SK-N-SH treated with all-trans-retinoic acid at 6 μM for 48 hours (cell line): ENCODE measurements at regions not wholly inside any gene's neighbourhood (a gene's known extent, or its start where the extent isn't known, plus 50 kb on each side); places are given as distances from the start of the nearest gene placed in this dataset.

Source experiments
- ATAC-seq: fragments of 200-7000 bp; cut with Tn5 transposase; 3 replicates; pipeline ENCODE4 v1.9.1; 2020; ENCODE audit warnings: mild to moderate bottlenecking, moderate library complexity
- ARNTL ChIP-seq: fragments of 450-650 bp; formaldehyde crosslinking; IDR thresholded peaks from 2 replicates; pipeline ENCODE4 v1.5.0; 2020; ENCODE audit warnings: low read depth, mild to moderate bottlenecking, moderate library complexity, borderline replicate concordance
- BACH2 ChIP-seq: fragments of 250-450 bp; sonication (Bioruptor Pico); IDR thresholded peaks from 2 replicates; pipeline ENCODE4 v1.9.0; 2021; ENCODE audit warnings: mild to moderate bottlenecking, borderline replicate concordance
- CREB5 ChIP-seq: fragments of 250-450 bp; sonication (Bioruptor Pico); IDR thresholded peaks from 2 replicates; pipeline ENCODE4 v1.5.1; 2020; ENCODE audit warnings: low read depth, mild to moderate bottlenecking, moderate library complexity
- CSDC2 ChIP-seq: fragments of 250-450 bp; sonication (Bioruptor Pico); IDR thresholded peaks from 2 replicates; pipeline ENCODE4 v1.5.0; 2020; ENCODE audit warnings: mild to moderate bottlenecking, moderate library complexity
- CSRNP3 ChIP-seq: fragments of 250-450 bp; sonication (Bioruptor Pico); IDR thresholded peaks from 2 replicates; pipeline ENCODE4 v1.5.1; 2021; ENCODE audit warnings: mild to moderate bottlenecking, moderate library complexity
- ESRRG ChIP-seq: fragments of 250-450 bp; sonication (Bioruptor Pico); IDR thresholded peaks from 2 replicates; pipeline ENCODE4 v1.6.1; 2021; ENCODE audit warnings: mild to moderate bottlenecking
- GLIS3 ChIP-seq: fragments of 250-450 bp; sonication (Bioruptor Pico); IDR thresholded peaks from 2 replicates; pipeline ENCODE4 v1.5.0; 2020; ENCODE audit warnings: mild to moderate bottlenecking, moderate library complexity
- ISL1 ChIP-seq: fragments of 250-450 bp; sonication (Bioruptor Pico); IDR thresholded peaks from 2 replicates; pipeline ENCODE4 v2.1.2; 2022; ENCODE audit warnings: mild to moderate bottlenecking, moderate library complexity
- OSR1 ChIP-seq: fragments of 250-450 bp; sonication (Bioruptor Pico); IDR thresholded peaks from 2 replicates; pipeline ENCODE4 v1.8.0; 2022; ENCODE audit warnings: moderate library complexity, mild to moderate bottlenecking, inconsistent platforms
- PPARA ChIP-seq: fragments of 250-450 bp; sonication (Bioruptor Pico); IDR thresholded peaks from 2 replicates; pipeline ENCODE4 v1.5.0; 2020; ENCODE audit warnings: mild to moderate bottlenecking, borderline replicate concordance
- RARB ChIP-seq: fragments of 250-450 bp; sonication (Bioruptor Pico); IDR thresholded peaks from 2 replicates; pipeline ENCODE4 v1.8.0; 2021; ENCODE audit warnings: mild to moderate bottlenecking, moderate library complexity
- SNAI2 ChIP-seq: fragments of 250-450 bp; sonication (Bioruptor Pico); IDR thresholded peaks from 2 replicates; pipeline ENCODE4 v1.5.0; 2020; ENCODE audit warnings: mild to moderate bottlenecking, moderate library complexity
- TCF4 ChIP-seq: fragments of 250-450 bp; sonication (Bioruptor Pico); IDR thresholded peaks from 2 replicates; pipeline ENCODE4 v1.8.0; 2021; ENCODE audit warnings: mild to moderate bottlenecking, moderate library complexity, borderline replicate concordance
- TOX ChIP-seq: fragments of 250-450 bp; sonication (Bioruptor Pico); IDR thresholded peaks from 2 replicates; pipeline ENCODE4 v1.8.0; 2021; ENCODE audit warnings: mild to moderate bottlenecking, moderate library complexity, borderline replicate concordance
- ZC3H10 ChIP-seq: fragments of 250-450 bp; sonication (Bioruptor Pico); IDR thresholded peaks from 2 replicates; pipeline ENCODE4 v1.5.1; 2021; ENCODE audit warnings: mild to moderate bottlenecking, moderate library complexity
- ZFP3 ChIP-seq: fragments of 250-450 bp; sonication (Bioruptor Pico); IDR thresholded peaks from 2 replicates; pipeline ENCODE4 v1.5.0; 2020; ENCODE audit warnings: mild to moderate bottlenecking, moderate library complexity
- ZFP30 ChIP-seq: fragments of 450-650 bp; formaldehyde crosslinking; IDR thresholded peaks from 2 replicates; pipeline ENCODE4 v1.5.0; 2022; ENCODE audit warnings: mild to moderate bottlenecking, moderate library complexity
- ZNF565 ChIP-seq: fragments of 450-650 bp; formaldehyde crosslinking; conservative IDR thresholded peaks from 2 replicates; pipeline ENCODE4 v1.5.0; 2020; ENCODE audit warnings: low read depth, mild to moderate bottlenecking, moderate library complexity
- ZNF70 ChIP-seq: fragments of 450-650 bp; formaldehyde crosslinking; IDR thresholded peaks from 2 replicates; pipeline ENCODE4 v1.5.0; 2020; ENCODE audit warnings: mild to moderate bottlenecking, moderate library complexity
- ZNF8 ChIP-seq: fragments of 450-650 bp; formaldehyde crosslinking; IDR thresholded peaks from 2 replicates; pipeline ENCODE4 v1.5.0; 2020; ENCODE audit warnings: mild to moderate bottlenecking, moderate library complexity
- TF ChIP-seq, protein P1 (sequence below): fragments of 250-450 bp; sonication (Bioruptor Pico); IDR thresholded peaks from 2 replicates; pipeline ENCODE4 v1.8.0; 2020; ENCODE audit warnings: mild to moderate bottlenecking, moderate library complexity, borderline replicate concordance
- TF ChIP-seq, protein P2 (sequence below): fragments of 250-450 bp; sonication (Bioruptor Pico); IDR thresholded peaks from 2 replicates; pipeline ENCODE4 v1.5.0; 2020; ENCODE audit warnings: mild to moderate bottlenecking, moderate library complexity
- TF ChIP-seq, protein P3 (sequence below): fragments of 250-450 bp; sonication (Bioruptor Pico); IDR thresholded peaks from 2 replicates; pipeline ENCODE4 v1.8.0; 2021; ENCODE audit warnings: low read depth, mild to moderate bottlenecking, moderate library complexity, borderline replicate concordance

- TF ChIP-seq ZNF8 (no peak), GLIS3 (no peak), CREB5 (CRISPR knock-in tag) (no peak), RARB (CRISPR knock-in tag) (no peak), SNAI2 (CRISPR knock-in tag) (no peak), TOX (CRISPR knock-in tag) (no peak), BACH2 (CRISPR knock-in tag) (no peak), ZFP3 (no peak), ARNTL (CRISPR knock-in tag) (no peak), PPARA (CRISPR knock-in tag) (no peak), ZC3H10 (CRISPR knock-in tag) (no peak), ISL1 (CRISPR knock-in tag) (no peak), OSR1 (CRISPR knock-in tag) (no peak), TCF4 (CRISPR knock-in tag) (no peak), ZFP30 (CRISPR knock-in tag) (no peak), CSRNP3 (no peak), ZNF565 (CRISPR knock-in tag) (no peak), ESRRG (CRISPR knock-in tag) (no peak)
- TF ChIP-seq, protein P1, sequence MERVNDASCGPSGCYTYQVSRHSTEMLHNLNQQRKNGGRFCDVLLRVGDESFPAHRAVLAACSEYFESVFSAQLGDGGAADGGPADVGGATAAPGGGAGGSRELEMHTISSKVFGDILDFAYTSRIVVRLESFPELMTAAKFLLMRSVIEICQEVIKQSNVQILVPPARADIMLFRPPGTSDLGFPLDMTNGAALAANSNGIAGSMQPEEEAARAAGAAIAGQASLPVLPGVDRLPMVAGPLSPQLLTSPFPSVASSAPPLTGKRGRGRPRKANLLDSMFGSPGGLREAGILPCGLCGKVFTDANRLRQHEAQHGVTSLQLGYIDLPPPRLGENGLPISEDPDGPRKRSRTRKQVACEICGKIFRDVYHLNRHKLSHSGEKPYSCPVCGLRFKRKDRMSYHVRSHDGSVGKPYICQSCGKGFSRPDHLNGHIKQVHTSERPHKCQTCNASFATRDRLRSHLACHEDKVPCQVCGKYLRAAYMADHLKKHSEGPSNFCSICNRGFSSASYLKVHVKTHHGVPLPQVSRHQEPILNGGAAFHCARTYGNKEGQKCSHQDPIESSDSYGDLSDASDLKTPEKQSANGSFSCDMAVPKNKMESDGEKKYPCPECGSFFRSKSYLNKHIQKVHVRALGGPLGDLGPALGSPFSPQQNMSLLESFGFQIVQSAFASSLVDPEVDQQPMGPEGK (CRISPR knock-in tag) = no peak
- TF ChIP-seq, protein P2, sequence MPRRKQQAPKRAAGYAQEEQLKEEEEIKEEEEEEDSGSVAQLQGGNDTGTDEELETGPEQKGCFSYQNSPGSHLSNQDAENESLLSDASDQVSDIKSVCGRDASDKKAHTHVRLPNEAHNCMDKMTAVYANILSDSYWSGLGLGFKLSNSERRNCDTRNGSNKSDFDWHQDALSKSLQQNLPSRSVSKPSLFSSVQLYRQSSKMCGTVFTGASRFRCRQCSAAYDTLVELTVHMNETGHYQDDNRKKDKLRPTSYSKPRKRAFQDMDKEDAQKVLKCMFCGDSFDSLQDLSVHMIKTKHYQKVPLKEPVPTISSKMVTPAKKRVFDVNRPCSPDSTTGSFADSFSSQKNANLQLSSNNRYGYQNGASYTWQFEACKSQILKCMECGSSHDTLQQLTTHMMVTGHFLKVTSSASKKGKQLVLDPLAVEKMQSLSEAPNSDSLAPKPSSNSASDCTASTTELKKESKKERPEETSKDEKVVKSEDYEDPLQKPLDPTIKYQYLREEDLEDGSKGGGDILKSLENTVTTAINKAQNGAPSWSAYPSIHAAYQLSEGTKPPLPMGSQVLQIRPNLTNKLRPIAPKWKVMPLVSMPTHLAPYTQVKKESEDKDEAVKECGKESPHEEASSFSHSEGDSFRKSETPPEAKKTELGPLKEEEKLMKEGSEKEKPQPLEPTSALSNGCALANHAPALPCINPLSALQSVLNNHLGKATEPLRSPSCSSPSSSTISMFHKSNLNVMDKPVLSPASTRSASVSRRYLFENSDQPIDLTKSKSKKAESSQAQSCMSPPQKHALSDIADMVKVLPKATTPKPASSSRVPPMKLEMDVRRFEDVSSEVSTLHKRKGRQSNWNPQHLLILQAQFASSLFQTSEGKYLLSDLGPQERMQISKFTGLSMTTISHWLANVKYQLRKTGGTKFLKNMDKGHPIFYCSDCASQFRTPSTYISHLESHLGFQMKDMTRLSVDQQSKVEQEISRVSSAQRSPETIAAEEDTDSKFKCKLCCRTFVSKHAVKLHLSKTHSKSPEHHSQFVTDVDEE (CRISPR knock-in tag) = no peak
- ATAC-seq = no peak
These were observed 94.5 kb upstream of the ARMC3 start for GRCh38 chr10:22833353-22833752.

DNA sequence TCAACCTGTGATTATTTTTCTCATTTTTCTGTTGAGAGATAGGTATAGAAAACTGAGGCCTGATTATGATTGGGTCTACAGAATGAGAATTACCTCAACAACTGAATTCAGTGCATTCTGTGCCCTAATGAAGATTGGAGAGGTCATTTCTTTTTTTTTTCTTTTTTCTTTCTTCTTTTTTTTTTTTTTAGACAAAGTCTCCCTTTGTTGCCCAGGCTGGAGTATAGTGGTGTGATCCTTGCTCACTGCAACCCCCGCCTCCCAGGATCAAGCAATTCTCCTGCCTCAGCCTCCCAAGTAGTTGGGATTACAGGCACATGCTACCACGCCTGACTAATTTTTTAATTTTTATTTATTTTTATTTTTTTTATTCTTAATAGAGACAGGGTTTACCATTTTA lies 95.0 kb upstream of the ARMC3 start:
- ATAC-seq = no peak
- TF ChIP-seq ZNF8 = no peak

GRCh38 chr10:22832066-22832602 lies 95.7 kb upstream of the ARMC3 start:
- no peak for ATAC-seq
- TF ChIP-seq, protein P1 (CRISPR knock-in tag) = no peak
- TF ChIP-seq, protein P3, sequence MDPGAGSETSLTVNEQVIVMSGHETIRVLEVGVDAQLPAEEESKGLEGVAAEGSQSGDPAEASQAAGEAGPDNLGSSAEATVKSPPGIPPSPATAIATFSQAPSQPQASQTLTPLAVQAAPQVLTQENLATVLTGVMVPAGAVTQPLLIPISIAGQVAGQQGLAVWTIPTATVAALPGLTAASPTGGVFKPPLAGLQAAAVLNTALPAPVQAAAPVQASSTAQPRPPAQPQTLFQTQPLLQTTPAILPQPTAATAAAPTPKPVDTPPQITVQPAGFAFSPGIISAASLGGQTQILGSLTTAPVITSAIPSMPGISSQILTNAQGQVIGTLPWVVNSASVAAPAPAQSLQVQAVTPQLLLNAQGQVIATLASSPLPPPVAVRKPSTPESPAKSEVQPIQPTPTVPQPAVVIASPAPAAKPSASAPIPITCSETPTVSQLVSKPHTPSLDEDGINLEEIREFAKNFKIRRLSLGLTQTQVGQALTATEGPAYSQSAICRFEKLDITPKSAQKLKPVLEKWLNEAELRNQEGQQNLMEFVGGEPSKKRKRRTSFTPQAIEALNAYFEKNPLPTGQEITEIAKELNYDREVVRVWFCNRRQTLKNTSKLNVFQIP (CRISPR knock-in tag) = no peak
- TF ChIP-seq ZNF565 (CRISPR knock-in tag) (no peak), BACH2 (CRISPR knock-in tag) (no peak), CSRNP3 (no peak), ZNF8 (no peak), ZFP30 (CRISPR knock-in tag) (no peak), ESRRG (CRISPR knock-in tag) (no peak), CSDC2 (no peak), TCF4 (CRISPR knock-in tag) (no peak), CREB5 (CRISPR knock-in tag) (no peak), OSR1 (CRISPR knock-in tag) (no peak), ARNTL (CRISPR knock-in tag) (no peak), RARB (CRISPR knock-in tag) (no peak), TOX (CRISPR knock-in tag) (no peak), GLIS3 (no peak), ZNF70 (CRISPR knock-in tag) (no peak), SNAI2 (CRISPR knock-in tag) (no peak)
